Activated naive CD4-positive, alpha-beta T cell treated with Interleukin-2 at 50 U/mL for 16 hours (primary cell): ENCODE measurements at regions not wholly inside any gene's neighbourhood (a gene's known extent, or its start where the extent isn't known, plus 50 kb on each side); places are given as distances from the start of the nearest gene placed in this dataset.

Experiments
- DNase-seq: peaks from one replicate; pipeline ENCODE4 v3.0.0-alpha.2; 2020

DNA sequence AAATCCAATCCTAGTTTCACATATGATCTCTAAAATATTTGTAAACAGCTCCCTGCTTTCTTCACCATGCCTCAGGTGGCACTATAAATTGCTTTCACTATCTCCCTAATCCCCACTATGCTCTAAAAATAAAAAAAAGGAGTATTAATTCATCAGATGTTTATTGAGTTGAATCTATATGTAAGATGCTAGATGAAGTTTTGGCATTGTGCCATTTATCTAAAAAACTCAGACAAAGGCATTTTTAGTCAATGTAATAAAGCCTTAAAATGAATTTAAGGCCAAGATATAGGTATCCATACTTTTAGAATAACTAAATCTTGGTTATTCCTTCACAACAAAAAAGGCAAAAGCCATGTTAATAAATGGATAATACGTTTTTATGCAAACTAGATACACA lies 373.9 kb downstream of the ETS1 start:
- no peak for DNase-seq

DNA sequence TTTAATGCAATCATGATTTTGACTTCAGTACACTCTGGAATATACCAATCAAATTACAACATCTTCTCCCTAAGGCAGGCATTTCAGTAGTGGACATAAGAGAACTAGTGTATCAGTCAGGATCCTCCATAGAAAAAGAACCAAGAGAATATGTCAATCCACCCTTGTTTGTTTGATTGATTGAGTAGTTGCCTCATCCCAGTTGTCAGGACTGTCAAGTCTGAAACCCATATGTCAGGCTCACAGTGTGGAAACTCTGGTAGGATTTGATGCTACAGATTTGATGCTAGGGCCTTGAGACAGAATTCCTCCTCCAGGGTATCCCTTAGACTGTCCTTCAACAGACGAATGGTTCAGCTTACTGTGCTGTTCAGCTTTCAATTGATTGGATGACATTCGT lies 375.0 kb downstream of the ETS1 start:
- DNase-seq: no peak

DNA sequence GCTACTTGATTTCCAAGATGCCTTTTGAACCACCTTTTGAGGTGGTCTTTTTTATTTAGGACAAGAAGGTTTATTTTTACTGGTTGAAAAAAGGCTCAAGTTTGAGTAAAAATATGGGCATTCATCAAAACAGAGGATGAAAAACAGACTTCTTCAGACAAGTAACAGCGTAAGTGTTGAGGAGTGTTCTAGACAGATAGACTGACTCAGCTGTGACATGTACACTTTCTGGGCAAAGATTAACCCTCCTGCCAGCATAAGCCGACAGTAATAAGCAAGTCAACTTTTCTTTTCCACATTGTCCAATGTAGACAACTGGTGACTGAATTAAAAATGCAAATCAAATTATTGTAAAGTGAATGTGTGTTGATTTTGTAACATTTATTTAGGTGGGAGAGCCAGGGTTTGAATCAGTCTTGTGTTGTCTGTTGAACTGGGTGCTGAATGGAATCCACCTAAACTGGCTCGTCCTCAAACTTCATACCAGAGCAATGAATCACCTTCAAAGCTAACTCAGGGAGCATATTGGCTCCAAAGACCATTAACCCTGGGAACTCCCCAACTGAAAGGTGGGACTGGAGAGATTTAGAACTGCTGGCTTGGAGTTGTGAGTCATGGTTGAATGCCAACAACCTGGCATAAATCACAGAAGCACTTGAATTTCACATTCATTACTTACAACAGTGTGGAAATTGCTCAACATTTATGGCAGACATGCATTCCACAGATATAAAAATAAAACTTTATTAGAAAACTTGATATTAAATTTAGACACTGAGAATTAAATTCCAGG lies 377.0 kb downstream of the ETS1 start:
- no peak for DNase-seq

DNA sequence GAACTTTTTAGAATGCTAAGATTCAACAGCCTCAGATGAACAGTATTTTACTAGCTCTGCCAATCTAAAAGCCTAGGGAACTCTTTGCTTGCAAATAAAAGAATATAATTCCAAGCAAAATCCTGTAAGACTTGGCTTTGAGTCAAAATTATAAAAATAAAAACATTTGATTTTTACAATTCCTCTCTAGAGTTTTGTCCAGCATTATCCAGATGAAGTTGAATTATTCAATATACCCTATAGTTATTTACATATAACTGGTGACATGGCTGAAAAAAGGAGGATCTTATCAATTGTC lies 378.3 kb downstream of the ETS1 start:
- no peak for DNase-seq

DNA sequence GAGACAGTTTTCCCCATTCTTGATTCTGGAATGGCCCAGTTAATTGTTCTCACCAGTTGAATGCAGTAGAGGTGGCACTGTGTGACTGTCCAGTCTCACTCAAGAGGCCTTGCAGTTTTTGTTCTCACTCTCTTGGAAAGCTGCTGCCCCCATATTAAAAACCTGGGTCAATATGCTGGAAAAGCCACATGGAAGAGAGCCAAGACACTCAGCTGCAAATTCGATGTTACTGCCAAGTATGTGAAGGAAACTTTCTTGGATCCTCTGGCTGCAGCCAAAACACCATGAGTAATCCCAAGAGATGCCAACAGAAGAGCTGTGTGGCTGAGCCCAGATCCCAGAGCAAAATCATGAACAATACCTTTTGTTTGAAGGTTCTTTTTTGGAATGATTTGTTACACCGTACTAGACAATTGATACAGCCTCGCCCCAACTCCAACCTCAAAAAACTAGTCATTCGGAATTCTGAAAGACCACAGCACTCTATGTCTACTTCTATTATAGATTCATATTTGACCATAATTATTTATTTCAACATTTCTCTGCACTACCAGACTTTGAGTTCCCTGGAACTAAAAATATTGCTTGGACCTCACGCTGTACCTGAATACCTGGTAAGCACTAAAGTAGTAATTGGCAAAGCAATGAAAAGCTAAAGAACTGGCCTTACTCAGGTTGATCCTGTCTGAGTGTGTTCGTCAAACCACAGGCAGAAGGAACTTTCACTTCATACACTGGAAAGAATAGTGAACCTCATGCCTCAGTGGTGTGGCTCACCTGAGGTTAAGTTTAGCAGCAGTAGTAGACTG lies 378.8 kb downstream of the ETS1 start:
- DNase-seq: no peak

DNA sequence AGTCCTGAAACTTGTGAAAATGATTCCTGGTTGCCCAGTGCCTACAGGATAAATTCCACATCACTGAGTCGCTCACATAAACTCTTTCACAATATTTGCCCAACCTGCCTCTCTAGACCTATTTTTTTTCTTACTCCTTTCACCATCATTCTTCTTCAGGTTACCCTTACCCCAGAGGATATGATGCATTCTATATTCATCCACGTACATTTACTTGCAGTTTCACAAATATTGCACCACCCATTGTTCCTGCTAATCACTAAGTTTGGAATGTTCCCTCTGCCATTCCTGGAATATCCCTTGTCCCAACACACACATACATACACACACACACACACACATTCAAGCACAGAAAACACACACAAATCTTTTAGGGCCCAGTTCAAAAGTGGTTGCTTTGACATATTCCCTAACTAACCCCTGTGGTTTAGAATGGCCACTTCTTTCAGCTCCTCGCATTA lies 379.5 kb downstream of the ETS1 start:
- no peak for DNase-seq

DNA sequence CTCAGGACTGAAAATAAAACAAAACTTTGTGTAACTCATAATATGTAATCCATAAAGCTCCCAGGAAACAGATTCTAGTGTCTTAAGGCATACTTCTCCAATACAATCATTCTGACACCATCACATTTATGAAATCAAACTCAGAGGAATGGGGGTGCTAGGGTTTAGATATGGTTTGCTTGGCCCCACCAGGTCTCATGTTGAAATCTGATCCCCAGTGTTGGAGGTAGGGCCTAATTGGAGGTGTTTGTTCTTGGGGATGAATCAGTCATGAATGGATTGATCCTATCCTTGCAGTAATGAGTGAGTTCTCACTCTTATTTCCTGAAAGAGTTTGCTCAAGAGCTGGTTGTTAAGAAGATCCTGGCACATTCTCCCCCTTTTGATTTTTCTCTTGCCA lies 380.9 kb downstream of the ETS1 start:
- no peak for DNase-seq

DNA sequence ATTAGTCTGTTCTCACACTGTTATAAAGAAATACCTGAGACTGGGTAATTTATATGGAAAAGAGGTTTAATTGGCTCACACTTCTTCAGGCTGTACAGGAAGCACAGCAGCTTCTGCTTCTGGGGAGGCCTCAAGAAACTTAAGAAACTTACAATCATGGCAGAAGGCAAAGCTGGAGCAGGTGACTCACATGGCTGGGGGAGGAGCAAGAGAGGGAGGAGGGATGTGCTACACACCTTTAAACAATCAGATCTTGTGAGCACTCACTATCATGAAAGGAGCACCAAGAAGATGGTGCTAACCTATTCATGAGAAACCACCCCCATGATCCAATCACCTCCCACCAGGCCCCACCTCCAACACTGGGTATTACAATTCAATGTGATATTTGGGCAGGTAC lies 381.6 kb downstream of the ETS1 start:
- no peak for DNase-seq

DNA sequence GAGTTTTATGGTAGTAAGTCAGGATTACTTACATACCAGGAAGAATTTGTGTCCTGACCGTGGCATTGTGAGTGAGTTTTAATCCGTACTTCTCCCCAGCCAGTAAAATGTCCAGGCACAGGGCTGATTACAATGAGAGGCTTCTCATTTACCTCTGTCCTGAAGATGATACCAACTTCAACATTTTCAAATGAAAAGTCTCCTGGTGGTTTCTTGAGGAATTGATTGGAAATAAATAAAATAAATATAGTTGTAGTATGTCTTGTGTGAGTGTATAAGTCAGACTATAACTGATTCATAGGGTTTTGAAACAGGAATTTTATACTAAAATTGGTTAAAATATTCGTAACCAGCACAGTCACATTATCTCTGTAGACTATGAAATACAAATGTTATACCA lies 382.5 kb downstream of the ETS1 start:
- DNase-seq: no peak

DNA sequence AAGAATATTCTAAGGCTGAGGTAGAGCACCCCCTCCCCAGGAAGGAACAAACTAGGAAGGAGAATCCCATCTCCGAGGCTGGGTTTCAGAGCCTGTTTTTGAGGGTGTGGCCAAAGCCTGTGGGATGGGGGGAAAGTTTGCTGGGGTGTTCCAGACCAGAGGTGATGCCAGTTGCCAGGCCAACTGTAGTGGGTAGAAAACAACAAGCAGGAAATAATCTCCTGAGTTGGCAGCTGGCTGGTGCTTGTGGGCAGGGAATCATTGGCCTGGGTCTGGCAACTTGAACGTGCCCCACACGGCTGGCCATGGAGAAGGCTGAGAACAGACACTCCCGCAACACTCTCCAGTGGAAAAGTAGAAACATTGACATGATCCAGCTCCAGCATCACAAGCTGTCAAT lies 385.6 kb downstream of the ETS1 start:
- DNase-seq: no peak

DNA sequence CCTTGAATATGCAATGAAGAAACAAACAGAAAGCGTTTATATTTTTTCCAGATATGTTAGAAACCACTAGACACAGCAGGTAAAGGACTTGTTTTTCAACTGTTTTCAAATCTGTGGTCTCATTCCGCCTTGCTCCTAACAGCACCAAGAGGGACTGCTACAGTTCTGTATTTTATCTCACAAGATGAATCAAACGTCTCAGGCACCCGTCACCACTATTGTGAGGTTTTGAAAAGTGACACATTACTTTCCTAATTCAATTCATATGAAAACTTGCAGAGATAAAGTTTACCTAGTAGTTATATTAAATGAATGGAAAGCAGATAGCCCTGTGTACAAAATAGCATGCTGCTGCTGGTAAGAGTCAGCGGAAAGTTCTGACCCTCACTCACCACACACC lies 386.3 kb downstream of the ETS1 start:
- no peak for DNase-seq

DNA sequence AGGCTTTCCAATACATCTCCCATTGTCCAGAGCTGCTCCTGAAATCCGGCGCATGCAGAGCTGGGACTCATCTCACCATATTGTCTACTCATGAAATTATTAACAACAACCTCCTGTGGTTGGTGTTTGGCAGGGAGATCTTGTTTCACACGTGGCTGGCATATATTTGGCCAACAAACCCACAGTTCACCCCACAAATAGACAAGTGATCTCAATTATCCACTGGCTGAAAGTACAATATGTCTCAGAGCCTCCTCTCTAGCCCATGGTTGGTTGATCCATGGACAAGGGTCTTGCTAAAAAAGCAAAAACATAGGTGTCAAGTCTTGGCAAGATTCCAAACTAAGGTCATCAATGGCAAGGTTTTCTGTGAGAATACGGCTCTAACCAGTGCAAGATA lies 386.9 kb downstream of the ETS1 start:
- DNase-seq: no peak

DNA sequence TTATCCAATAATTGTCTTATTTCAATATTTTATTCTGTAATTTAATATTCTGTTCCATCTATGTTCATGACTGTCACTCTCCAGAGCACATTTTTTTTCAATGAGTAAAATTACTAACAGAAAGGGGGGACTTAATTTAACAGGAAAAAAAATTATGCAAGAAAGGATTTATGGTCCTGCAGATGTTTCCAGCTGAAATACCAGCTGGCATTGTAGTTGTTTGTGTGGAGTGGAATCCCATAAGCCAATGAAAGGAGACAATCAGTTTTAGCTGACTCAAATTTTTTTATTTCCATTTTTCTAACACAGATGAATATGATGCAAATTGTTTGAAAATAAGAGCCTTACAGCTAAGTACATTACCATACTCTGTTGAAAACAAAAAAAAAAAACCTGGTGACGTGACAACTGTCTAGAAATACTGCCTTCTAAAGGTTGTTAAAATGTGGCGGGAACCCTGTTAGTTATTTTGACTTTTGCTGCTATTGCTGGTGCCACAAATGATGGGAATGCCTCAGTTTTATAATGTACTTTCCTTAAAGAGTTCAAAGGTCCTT lies 389.1 kb downstream of the ETS1 start:
- DNase-seq: no peak

DNA sequence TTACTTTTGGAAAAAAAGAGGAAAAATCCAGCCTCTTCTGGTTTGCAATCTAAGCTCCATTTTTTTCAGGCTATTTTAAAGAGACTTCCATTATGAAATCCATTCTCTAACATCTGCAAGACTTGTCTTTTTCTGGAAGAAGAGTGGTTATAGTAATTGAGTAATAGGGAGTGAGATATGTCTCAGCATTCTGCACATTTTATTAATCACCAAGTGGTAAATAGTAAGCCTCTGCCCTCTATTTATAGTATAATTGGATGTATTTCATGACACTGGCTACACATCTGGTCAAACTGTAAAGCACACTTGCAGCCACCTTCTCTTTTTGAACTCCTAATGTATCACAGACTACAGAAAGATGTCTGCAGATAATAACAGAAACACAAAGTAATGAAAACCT lies 391.1 kb downstream of the ETS1 start:
- DNase-seq: no peak

DNA sequence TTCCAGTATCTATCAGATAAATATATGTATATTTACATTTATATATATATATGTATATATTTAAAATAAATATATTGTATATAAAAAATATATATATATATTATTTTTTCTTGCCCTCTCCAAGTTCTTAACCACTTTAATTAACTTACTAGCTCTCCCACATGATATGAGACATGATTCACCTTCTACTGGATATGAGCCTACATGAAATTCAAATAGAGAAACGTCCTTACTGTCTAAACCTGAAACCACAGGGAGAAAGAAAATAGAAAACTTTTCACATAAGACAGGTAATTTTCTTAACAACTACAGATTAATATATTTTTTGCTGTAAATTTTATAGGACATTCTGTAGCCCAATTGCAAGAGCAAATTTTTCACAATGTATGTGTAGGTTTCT lies 391.6 kb downstream of the ETS1 start:
- no peak for DNase-seq

DNA sequence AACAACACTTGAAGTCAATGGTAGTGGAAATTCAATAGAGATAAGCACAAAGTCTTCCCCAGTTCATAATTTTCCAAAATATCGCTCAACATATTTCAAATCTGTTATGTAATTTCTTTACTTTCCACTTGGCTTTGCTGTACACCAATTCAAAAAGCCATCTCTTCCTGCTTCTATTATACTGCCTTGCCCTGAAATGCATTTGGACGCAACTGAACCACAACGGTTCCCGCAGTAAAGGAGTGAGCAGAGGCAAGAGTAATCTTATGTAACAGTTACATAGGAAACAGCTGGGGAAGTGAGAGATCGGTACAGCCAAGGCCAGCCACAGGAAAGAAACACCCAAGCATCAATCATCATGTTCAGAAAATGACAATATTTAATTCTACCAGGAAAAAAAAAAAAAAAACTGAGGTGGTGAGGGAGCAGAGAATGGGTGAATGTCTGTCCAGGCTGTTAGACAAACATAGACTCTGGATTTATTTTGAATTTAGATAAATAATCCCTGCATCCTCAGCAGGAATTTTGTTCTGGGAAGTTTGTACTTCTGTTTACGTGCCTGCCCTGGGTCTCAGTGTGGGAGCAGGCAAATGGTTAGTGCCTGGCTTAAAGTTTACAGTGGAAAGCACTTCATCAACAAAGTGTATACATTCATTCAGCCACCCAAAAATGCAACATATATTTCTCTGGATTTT lies 392.2 kb downstream of the ETS1 start:
- peak; percentile 39 for DNase-seq

DNA sequence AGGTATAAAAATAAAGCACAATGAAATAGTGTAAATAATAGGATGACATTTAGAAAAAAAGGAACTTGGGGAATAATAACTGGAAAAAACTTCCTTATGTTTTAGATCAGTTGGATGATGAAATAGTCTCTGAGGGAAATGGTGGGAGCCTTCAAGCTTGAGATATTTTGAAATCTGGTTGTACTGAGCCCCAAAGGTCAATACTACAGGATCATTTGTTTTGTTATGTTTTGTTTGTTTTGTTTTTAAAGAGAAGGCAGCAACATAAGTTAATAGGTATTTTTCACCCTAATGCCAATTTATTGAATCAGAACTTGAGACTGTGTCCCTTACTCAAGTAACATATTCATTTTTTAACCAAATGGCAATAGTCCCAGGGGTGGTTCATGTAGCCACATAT lies 393.1 kb downstream of the ETS1 start:
- no peak for DNase-seq

DNA sequence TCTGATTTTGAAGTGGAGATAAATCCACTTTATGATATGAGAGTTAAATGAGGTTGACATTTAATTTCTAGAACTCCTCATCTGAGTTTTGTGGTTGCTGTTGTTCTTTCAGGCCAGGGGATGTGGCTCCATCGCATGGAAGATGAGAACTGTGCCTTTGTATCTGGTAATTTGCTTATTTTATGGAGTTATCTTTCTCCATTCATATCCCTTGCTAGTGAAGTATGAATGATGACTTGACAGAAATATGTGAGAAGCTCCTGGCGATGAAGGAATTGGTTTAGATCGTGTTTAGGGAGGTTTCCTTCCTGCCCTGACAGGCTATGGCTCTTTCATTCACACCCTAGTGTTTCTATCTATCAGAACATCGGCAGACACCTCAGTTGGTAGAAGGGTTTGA lies 393.7 kb downstream of the ETS1 start:
- DNase-seq: no peak

DNA sequence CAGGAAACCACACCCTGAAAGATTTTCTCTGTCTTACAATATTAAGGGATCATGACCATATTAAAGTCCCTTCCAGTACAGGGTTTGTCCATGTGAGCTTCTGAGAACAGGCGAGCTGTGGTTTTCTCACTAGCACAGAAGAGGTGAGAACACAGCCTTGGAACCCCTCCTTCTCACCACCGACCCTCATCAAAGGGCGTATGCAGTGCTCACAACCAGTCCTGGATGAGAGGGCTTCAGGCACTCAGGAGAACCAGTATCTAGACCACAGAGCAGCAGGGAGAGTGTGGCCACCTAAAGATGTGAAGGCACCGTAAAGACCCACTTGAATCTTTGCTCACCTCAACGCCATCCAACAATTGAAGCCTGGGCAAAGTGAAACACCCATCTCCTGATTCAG lies 397.0 kb downstream of the ETS1 start:
- no peak for DNase-seq

DNA sequence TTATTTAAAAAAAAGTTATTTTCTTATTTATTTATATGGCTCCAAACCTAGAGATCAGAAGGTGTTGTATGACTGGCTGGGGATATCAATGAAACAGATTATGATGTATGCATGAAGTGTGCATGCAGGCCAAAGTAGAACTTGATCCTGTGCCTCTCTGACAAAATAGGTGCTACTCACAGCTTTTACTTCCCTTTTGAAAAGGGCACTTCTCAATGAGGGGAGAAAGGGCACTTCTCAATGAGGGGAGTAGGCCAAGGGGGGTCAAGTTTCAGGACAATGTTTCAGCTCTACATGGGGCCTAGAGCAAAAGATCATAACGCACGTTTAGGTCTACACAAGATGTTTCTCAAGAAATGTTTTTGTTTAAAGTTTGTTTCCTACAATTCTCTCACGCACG lies 397.5 kb downstream of the ETS1 start:
- DNase-seq: no peak

DNA sequence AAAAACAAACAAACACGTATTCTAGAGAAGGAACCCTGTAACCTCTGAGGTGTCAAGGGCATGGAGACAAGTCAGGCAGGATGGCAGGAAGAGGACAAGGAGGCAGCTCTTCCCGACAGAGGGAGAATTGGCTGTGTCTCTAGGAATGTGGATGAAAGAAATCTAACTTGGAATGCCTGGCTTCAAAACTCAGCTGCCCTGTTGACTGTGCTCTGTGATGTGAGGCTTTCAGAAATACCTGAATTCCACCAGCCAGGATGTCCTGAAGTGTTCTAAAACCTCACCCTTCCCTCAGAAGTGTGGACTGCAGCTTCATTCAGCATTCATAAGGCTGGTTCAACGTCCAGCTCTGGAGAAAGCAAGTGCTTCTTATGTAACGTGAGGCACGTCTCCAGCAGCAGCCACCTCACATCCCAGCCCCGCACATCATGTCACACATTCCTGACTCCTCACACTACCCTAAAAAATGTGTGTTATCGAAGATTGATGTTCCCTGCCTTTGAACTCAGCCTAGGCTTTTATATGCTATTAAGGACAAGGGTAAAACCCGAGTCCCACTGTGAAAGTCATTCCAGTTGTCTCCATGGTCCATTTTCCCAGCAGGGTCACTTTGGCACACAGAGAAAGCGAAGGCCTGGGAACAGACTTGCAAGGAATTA lies 398.9 kb downstream of the ETS1 start:
- no peak for DNase-seq

DNA sequence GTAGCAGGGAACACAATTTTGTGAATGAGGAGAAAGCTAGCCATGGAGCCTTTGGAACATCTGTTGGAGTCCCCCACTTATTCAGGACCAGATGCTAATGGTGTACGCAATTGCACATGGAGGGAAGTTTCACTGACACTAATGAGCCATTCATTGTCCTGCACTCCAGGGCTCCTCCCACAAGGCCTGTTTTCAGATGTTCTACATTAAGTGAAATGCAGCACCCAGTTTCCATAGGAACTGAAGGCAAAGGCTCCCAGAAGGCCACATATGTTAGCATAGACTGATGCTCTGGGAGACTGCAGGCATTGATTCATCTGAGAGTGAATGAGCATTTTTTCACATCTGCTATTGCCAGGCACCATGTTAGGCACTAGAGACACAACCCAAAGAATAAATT lies 399.5 kb downstream of the ETS1 start:
- DNase-seq: no peak

DNA sequence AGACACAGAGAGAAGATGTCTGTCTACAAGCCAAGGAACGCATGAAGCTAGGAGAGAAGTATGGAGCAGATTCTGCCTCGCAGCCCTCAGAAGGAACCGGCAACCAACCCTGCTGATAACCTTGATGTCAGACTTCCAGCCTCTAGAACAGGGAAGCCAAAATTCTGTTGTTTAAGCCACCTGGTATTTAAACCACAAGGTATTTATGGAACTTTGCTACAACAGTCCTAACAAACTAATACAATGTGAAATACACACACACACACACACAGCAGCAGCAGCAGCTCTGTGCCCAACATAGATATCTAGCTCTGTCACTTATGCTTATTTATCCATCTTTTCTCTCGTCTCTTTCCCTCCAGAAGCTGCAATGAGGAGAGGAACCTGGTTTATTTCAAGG lies 400.0 kb downstream of the ETS1 start:
- DNase-seq: no peak
